GM21786 (cell line): ENCODE measurements at regions not wholly inside any gene's neighbourhood (a gene's known extent, or its start where the extent isn't known, plus 50 kb on each side); places are given as distances from the start of the nearest gene placed in this dataset.
A peak's percentile ranks its signal among the peaks of the same experiment; 100 is the strongest.

ENCODE experiments used
- ATAC-seq: cut with Tn5 transposase; IDR thresholded peaks from one replicate; pipeline ENCODE4 v1.9.1; 2021; ENCODE audit not compliant: unreplicated experiment

DNA sequence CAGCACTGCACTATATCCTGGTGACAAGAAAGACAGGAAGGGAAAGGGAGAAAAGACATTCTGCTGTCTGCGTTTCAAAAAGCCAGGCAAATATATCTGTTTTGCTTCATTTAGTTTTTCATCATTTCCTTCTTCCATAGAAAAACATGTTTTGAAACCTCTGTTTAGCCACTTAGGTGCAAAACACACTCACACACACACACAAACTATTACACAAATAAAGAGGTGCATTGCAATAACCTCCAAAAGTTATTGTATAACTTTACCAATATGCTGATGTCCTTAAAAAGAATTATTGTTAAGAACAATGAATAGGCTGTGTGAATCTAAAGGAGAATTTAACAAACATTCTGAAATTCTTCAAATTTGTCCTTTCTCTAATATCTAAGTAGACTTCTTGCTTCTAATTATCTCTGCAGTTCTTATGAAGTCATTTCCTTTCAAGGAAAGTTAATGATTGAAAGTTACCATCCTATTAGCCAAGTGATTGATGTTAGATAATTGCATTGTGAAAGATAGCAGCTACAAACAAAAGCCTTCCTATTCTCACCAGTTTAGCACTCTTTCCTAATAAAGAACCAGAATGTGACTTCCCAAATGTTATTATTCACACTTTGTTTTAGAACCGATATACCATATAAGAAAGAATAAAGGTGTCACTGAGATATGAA, 516.7 kb downstream of the KCNJ3 start:
- no peak for ATAC-seq

GRCh38 chr2:155209696-155210450, 511.4 kb downstream of the KCNJ3 start:
- ATAC-seq: no peak

DNA sequence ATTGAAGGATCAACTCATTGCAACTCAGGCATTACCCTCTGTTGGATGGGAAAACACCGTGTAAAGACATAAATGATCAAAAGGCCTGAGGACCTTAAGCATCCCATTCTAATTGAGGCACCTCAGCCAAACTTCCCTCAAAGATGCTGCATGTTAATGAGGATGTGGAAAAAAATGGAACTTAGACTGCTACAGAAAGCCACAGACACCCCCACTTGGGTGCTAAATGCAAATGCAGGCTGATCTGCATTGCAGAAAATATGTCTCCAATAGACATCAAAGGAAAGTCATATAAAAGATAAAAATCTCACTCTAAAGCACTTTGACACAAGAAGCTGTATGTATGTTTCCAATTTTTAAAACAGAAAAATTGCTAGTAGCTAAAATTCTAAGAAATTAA, 504.7 kb downstream of the KCNJ3 start:
- ATAC-seq: no peak

DNA sequence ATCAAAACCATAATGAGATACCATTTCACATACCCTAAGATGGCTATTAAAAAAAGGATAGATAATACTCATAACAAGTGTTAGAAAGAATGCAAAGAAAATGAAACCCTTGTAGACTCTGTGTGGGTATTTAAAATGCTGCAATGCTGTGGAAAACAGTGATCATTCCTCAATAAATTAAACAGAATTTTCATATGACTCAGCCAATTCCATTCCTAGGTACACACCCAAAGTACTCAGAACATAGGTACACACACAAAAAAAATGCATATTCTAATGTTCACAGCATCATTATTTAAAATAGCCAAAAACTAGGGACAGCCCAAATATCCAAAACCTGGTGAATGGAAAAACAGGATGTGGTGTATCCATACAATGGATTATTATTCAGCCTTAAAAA, 502.3 kb downstream of the KCNJ3 start:
- no peak for ATAC-seq

DNA sequence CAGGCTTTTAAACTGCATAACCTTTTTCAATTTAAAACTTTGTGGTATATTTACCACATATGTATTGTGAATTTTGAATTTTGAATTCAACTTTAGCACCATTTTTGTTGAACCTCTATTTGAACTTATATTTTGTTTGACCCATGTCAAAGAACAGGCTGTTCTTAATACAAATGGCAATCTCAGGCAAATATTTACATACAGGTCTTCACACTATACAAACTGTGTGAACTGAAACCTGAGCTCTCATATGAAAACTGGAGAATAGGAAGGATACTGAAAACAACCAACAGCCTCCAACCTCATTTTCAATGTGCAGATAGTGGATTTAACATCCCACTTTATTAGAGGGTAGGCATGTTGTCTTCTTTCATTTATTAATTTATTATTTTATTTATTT, 491.8 kb downstream of the KCNJ3 start:
- no peak for ATAC-seq

GRCh38 chr2:155178921-155179320, 480.4 kb downstream of the KCNJ3 start:
- no peak for ATAC-seq

GRCh38 chr2:155176345-155176744, 477.9 kb downstream of the KCNJ3 start:
- ATAC-seq: no peak

DNA sequence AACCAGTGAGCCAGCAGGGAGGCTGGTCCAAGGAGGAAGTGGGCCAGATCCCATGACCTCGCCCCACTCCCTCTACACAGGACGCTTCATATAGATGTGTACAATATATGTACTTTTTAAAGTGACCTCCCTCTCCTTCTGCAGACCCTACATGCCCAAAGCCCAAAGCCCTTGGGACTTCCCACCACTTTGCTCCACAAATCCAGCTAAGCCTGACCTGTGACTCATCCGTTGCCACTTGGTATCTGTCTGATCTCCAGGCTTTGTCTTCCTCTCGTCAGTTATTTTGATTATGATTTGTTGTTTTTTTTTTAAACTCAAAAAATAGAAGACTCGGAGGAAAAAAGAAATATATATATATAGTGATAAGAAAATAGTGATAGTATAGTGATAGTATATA, 470.8 kb downstream of the KCNJ3 start:
- no peak for ATAC-seq

GRCh38 chr2:155162494-155162893, 464.0 kb downstream of the KCNJ3 start:
- ATAC-seq: no peak

DNA sequence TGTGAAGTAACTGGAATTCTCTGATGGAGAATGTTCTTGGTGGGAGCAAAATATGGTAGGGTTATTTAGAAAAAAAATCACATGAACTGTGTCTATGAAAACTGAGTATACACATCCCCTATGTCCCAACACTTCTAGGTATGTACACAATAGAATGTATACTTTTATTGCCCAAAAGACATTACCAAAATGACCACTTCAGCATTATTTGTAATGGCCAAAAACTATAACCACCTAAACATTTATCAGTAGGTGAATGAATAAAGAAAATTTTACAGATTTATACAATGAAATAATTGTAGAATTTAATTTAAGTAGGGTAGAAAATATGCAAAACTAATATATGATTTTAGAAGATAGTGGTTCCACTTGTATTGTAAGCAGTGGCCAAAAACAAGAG, 462.8 kb downstream of the KCNJ3 start:
- ATAC-seq: no peak

- no peak for ATAC-seq
These were observed 459.2 kb downstream of the KCNJ3 start for GRCh38 chr2:155157711-155158110.

- ATAC-seq: no peak
These were observed 458.6 kb downstream of the KCNJ3 start for GRCh38 chr2:155157065-155157464.

GRCh38 chr2:155151945-155152344, 453.4 kb downstream of the KCNJ3 start:
- ATAC-seq: no peak

DNA sequence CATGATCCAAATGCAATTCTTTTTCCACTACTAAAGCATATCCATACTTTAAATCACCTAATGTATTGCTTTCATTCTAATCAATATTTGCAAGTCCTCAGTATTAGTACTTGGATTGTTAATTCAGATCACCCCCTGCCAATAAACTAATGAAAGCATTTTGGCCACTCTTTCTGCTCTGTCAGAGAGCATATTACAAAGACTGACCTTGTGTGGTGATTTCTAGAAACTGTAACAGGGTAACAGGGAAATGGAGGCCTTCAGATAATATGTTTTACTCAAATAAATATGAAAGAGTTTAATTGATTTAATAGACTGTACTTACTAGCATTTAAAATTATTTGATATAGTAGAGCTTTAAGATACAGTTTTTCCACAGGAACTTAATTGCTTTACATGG, 453.0 kb downstream of the KCNJ3 start:
- ATAC-seq: no peak

- peak; percentile 96 for ATAC-seq
These were observed 447.3 kb downstream of the KCNJ3 start for GRCh38 chr2:155145758-155146229.

- peak; percentile 22 for ATAC-seq
These were observed 442.9 kb downstream of the KCNJ3 start for GRCh38 chr2:155141418-155141817.

DNA sequence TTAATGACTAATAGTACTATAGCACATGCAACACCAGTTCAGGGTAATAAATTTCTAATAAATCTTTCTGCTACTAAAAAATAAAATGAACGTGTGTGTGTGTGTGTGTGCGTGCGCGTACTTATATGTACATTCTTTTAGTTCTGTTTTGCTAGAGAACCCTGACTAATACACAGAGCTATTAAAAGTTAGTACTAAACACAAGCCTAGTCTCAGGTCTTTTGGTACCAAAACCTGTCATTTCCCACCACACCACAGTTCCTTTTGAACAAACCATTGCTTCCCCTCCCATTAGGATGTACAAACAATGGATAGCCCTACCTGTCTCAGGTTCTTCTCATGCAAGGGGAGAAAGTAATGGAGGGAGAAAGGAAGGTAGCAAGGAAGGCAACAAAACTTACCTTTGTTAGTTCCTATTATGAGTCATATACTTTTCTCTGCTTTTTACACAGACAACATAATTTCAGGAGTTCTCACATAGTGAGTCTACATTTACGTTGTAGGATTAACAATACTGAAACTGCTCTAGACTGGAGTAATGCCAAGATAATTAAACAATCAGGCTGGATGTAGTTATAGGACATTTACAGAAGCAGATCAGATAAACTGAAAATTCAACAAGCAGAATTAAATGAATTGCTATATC, 427.2 kb downstream of the KCNJ3 start:
- no peak for ATAC-seq

GRCh38 chr2:155115846-155116245, 417.4 kb downstream of the KCNJ3 start:
- no peak for ATAC-seq

- ATAC-seq: no peak
These were observed 412.6 kb downstream of the KCNJ3 start for GRCh38 chr2:155111070-155111469.

DNA sequence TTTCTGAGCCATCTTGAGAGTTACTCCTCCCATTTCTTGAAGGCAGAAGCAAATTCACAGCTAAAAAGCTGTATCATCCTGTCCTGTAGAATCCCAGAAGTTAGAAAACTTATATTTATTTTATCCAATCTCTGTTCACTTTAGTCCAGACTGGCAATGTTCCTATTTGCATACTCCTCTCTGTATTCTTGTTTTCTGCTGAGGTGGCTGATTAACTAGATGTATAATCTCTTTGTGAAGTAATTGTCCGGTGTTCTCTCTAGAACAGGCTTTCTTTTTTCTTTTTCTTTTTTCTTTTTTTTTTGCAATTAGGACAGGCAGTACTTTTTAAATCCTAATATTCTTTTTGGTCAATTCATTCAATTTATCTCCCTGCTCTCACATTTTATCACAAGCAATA, 411.0 kb downstream of the KCNJ3 start:
- no peak for ATAC-seq

GRCh38 chr2:155100261-155100660, 401.8 kb downstream of the KCNJ3 start:
- ATAC-seq: no peak

GRCh38 chr2:155099784-155100183, 401.3 kb downstream of the KCNJ3 start:
- no peak for ATAC-seq
